VCaP (cell line): ENCODE measurements at regions not wholly inside any gene's neighbourhood (a gene's known extent, or its start where the extent isn't known, plus 50 kb on each side); places are given as distances from the start of the nearest gene placed in this dataset.

Experiments
- H3K27ac ChIP-seq: fragments of 450-650 bp; 2 replicates; pipeline ENCODE4 v1.5.1; 2017
- CTCF ChIP-seq: fragments of 450-650 bp; conservative IDR thresholded peaks from 2 replicates; pipeline ENCODE4 v1.5.1; 2017; ENCODE audit warnings: mild to moderate bottlenecking, moderate library complexity

DNA sequence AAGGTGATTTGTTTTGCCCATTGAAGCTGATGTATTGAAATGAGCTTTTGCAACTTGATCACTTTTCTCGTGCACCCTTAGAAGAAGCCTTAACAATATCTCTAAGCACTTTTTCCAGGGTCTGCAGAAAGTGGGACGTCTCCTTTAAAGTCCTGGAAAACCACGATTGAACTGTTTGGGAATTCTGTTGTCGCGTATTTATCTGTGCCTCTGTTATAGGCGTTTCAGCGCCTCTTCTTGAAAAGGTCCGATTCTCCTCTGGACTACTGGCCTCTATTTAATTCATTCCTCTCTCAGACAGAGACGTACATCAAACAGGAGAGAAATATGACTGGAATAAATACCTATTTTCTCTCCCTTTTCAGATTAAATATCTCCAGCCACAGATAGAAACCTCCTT, 262.4 kb upstream of the PSMD7 start:
- no peak overlapping the region for H3K27ac ChIP-seq
- no peak for TF ChIP-seq CTCF

GRCh38 chr16:74033441-74033995, 263.1 kb upstream of the PSMD7 start:
- no peak overlapping the region for H3K27ac ChIP-seq
- TF ChIP-seq CTCF = no peak

DNA sequence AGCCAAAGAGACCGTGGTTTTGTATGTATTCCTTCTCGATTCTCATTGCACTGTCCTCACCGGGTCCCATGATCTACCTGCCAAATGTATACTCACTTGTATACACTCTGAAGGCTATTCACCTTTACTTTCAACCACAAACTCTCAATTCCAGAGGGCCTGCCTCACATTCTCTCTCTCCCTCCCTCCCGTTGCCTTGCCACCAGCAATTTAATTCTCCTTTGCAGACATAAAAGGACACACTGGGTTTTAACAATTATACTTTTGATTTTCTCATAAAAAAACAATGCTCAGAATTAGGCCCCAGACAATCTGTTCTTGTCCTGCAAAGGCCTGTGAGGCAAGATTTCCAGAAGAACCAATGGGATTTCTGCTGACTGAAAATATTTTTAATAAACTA, 265.1 kb upstream of the PSMD7 start:
- no peak for TF ChIP-seq CTCF
- no peak overlapping the region for H3K27ac ChIP-seq

GRCh38 chr16:74030000-74030706, 266.5 kb upstream of the PSMD7 start:
- H3K27ac ChIP-seq = no peak overlapping the region
- TF ChIP-seq CTCF = no peak

DNA sequence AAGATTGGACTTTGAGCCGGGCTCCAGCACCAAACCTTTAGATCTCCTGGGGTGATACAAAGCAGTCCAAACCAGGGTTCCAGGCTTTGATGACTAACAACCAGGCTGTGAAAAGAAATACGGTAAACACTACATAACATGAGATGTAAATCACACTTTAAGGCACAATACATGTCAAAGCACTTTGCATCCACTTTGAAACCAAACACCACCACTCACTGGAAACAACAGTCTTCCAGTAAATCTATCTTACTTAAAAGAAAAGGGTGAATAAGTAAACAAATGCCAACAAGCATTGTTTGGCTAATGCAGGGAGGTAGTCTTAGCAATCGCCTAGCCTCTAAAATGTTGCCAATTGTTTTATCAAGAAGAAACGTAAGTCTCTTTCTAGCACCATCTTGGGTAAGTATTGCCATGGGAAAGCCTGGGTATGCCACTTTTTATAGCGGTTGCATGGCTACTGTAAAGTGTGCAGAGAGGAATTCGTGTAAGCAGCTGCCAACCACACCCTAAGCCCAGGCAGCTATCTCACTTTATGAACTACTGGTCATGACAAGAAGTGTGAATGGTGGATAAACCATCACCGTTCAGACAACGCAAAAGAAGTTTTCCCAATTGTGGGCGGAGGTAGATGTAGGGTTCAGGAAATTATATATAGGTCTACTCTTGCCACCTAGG, 267.4 kb upstream of the PSMD7 start:
- no peak for TF ChIP-seq CTCF
- no peak overlapping the region for H3K27ac ChIP-seq

DNA sequence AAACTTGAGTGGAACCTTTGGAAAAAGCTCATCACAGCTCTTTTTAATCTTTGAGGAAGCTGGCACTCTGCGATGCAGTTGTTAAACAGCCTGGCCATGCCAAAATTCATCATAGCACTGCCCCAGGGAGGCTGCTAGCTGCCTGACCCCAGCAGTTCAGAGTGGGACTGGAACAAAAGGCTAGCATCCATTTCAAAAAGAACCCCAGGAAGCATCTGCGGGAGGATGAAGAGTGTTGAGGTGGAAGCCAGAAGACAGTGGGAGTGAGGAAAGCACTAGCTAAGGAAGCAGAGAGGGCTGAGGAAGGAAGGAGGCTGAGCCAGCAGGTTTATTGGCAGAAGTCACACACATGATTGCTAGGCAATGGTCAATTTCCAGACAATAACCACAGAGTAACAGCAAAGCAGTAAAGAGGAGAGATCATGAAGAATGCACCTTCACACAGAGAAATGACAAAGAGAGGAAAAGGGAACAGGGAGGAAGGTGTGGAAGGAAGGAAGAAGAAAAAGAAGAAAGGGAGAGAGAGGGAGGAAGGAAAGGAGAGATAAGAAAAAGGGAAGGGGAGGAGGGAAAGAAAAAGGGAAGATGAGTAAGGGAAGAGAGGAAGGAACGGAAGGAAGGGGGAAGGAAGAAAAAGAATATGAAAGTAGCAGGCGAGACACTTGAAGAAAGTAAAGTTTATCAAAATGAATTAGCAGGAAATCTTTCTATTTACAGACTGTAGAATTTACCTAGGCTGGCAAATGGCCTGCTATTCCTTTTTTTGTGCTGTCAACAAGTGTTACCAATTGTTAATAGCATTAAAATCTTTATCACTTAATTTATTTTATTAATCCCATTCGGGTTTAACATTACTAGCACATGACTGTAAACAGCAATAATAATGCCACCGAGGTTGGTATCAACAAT, 270.0 kb upstream of the PSMD7 start:
- no peak for TF ChIP-seq CTCF
- no peak overlapping the region for H3K27ac ChIP-seq

- no peak overlapping the region for H3K27ac ChIP-seq
Measured at GRCh38 chr16:74024953-74025352, 271.7 kb upstream of the PSMD7 start.

More at GRCh38 chr16:74024953-74025352, 271.7 kb upstream of the PSMD7 start:
- no peak for TF ChIP-seq CTCF
